ENCODE measurements at regions not wholly inside any gene's neighbourhood (a gene's known extent, or its start where the extent isn't known, plus 50 kb on each side); places are given as distances from the start of the nearest gene placed in this dataset.
"Not testable (repeated sequence)": the region's sequence is repeated elsewhere in the genome, so short reads cannot be mapped to it uniquely, and the experiment has no call there.

DNA sequence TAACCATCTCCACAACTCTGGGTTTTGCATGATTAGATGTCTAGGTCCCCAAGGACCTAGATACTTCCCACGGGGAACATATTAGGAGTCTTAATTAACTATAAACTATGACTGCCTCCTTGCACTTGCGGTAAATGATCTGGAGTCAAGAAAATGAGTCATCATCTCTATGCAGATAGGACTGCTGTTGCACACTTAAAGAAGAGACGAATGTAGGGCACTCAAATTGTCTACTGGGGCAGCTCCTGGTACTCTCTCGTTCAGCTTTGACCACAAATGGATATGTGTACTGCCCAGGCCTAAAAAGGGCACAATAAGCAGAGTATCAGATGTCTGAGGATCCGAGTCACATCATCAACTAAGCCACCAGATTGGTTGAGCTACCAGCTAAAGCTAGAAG is 1783.4 kb upstream of the AGA start:
- DNase-seq: no peak
- in situ Hi-C loops (cut with HindIII; ENCODE audit: low pct_ligation_motif_present, low pct_unique_long_range_greater_than_20kb, low sequenced_read_pairs): no loop called here

GRCh38 chr4:179248821-179249220 is 1806.6 kb upstream of the AGA start:
- in situ Hi-C loops (cut with HindIII; ENCODE audit: low pct_ligation_motif_present, low pct_unique_long_range_greater_than_20kb, low sequenced_read_pairs): no loop called here
- DNase-seq: no peak

DNA sequence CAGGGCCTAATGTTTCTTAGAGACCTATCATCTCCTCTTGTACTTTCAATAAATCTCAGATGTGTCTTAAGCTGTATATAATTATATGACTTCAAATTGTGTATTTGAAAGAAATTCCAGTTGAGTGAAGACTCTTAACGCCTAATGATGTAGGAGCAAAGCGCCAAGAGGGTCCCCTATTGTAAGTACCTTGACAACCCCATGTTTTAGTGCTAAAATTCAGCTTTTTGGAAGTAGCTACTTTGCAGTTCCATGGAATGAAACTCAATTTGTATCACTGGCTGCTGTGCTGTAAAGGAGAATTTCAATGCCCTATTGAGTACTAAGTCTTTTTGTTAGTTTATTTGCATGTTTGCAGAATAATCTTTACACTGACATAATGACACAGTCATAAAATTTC is 1826.6 kb upstream of the AGA start:
- in situ Hi-C loops (cut with HindIII; ENCODE audit: low pct_ligation_motif_present, low pct_unique_long_range_greater_than_20kb, low sequenced_read_pairs): no loop called here
- no peak for DNase-seq

DNA sequence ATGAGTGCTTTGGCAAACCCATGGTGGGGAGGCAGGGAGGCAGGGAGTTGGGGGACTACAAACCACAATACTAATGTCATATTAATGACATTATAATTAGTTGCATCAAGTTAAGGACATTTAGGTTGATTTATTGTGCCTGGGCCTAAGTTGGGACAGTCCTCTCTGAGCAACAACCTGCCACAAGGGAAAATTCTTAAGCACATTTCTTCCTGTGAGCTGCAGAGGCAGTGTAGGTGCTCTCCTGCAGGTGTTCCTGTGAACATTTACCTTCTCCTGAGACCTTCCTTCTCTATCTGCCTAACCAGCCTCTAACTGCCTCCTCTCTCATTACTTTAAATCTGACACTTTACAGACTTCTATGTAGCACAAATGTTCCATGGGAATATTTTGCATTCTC is 1830.0 kb upstream of the AGA start:
- in situ Hi-C loops (cut with HindIII; ENCODE audit: low pct_ligation_motif_present, low pct_unique_long_range_greater_than_20kb, low sequenced_read_pairs): no loop called here
- no peak for DNase-seq

- no peak for DNase-seq
- in situ Hi-C loops (cut with HindIII; ENCODE audit: low pct_ligation_motif_present, low pct_unique_long_range_greater_than_20kb, low sequenced_read_pairs): no loop called here
These were observed 1836.4 kb upstream of the AGA start for GRCh38 chr4:179278647-179279046.

- no peak for DNase-seq
- in situ Hi-C loops (cut with HindIII; ENCODE audit: low pct_ligation_motif_present, low pct_unique_long_range_greater_than_20kb, low sequenced_read_pairs): no loop called here
These were observed 1843.5 kb upstream of the AGA start for GRCh38 chr4:179285696-179286095.

DNA sequence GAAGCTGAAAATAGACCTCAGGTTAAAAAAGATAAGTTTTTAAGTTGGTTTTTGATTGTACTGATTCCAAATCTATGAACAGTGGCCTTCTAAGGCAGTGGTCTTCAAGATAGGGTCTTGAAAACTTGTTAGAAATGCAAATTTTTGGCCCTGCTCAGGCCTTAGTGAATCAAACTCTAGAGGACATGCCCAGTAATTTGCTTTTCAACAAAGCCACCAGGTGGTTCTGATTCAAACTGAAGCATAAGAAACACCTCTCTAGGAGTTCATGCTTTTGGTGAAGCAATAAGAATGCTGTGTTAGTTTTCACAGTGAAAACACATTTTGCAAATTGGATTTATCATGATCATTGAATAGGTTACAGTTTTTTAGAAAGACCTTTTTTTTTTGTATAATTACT is 1849.4 kb upstream of the AGA start:
- in situ Hi-C loops (cut with HindIII; ENCODE audit: low pct_ligation_motif_present, low pct_unique_long_range_greater_than_20kb, low sequenced_read_pairs): no loop called here
- DNase-seq: no peak

DNA sequence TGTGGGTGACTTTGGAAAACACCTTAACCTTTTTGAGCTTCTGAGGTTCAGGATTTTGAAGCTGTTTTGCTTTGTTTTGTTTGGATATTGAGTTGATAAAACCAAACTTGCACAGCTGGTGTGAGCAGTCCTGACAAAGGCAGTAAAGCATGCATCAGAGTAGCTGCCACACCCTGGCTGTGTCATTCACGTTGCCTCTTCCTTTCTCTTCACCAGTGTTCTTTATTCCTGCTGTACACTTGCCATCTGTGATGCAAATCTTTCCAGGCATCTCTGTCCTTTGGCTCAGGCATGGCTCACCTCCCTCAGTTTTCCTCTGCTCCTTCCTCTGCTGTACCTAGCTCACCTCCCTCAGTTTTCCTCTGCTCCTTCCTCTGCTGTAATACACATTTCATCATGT is 1850.2 kb upstream of the AGA start:
- DNase-seq: no peak
- in situ Hi-C loops (cut with HindIII; ENCODE audit: low pct_ligation_motif_present, low pct_unique_long_range_greater_than_20kb, low sequenced_read_pairs): no loop called here

- in situ Hi-C loops (cut with HindIII; ENCODE audit: low pct_ligation_motif_present, low pct_unique_long_range_greater_than_20kb, low sequenced_read_pairs): no loop called here
- peak; percentile 48 for DNase-seq
These were observed 1865.3 kb upstream of the AGA start for GRCh38 chr4:179307297-179308136.

DNA sequence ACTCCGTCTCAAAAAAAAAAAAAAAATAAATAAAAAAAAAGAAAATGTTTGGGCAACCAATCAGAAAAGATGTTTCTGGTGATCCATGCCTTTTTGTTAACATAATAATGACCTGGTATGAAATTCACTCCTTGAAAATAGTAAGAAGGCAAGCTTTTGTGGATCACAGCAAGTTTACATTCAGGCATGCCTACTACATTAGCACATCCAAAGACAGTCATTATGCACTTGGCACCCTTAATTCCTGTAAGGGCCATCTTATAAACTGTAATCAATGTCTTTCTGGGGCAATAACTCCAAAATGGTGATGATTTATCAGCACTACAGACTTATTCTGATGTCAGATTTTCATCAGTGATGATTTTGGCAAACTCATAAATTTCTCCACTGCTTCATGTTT is 1871.6 kb upstream of the AGA start:
- in situ Hi-C loops (cut with HindIII; ENCODE audit: low pct_ligation_motif_present, low pct_unique_long_range_greater_than_20kb, low sequenced_read_pairs): no loop called here
- DNase-seq: no peak

DNA sequence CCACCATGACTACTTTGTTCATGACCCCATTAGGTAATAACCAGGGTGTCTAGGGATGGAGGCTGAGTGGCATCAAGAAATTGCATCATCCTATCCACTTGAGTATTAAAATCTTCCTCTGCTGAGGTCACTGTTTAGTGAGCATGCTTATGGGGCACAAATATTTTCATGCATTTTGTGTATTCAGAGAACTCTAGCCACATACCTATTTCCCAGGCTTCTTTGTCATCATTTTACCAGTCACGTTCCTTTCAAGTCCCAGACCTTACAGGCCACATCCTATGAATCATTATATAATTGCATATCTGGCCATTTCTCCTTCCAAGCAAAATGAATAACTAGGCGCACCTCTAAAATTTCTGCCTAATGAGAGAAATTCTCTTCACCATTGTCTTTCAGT is 1882.9 kb upstream of the AGA start:
- in situ Hi-C loops (cut with HindIII; ENCODE audit: low pct_ligation_motif_present, low pct_unique_long_range_greater_than_20kb, low sequenced_read_pairs): no loop called here
- no peak for DNase-seq

DNA sequence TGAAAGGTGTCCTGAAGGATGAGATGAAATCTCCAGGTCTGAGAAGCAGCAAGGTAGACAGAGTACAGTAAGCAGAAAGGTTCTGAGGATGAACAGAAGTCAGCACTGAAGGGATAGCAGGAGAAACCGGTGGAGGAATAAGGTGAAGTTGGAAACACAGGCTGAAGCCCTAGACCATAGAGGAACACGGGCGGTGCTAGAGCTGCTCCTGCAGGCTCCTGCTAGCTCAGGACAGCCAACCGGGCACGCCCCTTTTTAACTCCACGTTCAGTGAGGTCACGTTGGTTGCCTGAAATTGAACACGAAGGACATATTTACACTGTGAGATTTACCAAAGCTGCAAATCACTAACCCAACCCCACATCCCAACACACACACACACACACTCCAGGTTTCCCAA is 1886.4 kb upstream of the AGA start:
- in situ Hi-C loops (cut with HindIII; ENCODE audit: low pct_ligation_motif_present, low pct_unique_long_range_greater_than_20kb, low sequenced_read_pairs): no loop called here
- no peak for DNase-seq

GRCh38 chr4:179331362-179331761 is 1889.1 kb upstream of the AGA start:
- DNase-seq: no peak
- in situ Hi-C loops (cut with HindIII; ENCODE audit: low pct_ligation_motif_present, low pct_unique_long_range_greater_than_20kb, low sequenced_read_pairs): no loop called here

- in situ Hi-C loops (cut with HindIII; ENCODE audit: low pct_ligation_motif_present, low pct_unique_long_range_greater_than_20kb, low sequenced_read_pairs): no loop called here
- DNase-seq: no peak
These were observed 1902.6 kb upstream of the AGA start for GRCh38 chr4:179344861-179345260.

GRCh38 chr4:179352221-179352620 is 1910.0 kb upstream of the AGA start:
- no peak for DNase-seq
- in situ Hi-C loops (cut with HindIII; ENCODE audit: low pct_ligation_motif_present, low pct_unique_long_range_greater_than_20kb, low sequenced_read_pairs): no loop called here

- DNase-seq: no peak
- in situ Hi-C loops (cut with HindIII; ENCODE audit: low pct_ligation_motif_present, low pct_unique_long_range_greater_than_20kb, low sequenced_read_pairs): no loop called here
These were observed 1911.5 kb upstream of the AGA start for GRCh38 chr4:179353786-179354185.

DNA sequence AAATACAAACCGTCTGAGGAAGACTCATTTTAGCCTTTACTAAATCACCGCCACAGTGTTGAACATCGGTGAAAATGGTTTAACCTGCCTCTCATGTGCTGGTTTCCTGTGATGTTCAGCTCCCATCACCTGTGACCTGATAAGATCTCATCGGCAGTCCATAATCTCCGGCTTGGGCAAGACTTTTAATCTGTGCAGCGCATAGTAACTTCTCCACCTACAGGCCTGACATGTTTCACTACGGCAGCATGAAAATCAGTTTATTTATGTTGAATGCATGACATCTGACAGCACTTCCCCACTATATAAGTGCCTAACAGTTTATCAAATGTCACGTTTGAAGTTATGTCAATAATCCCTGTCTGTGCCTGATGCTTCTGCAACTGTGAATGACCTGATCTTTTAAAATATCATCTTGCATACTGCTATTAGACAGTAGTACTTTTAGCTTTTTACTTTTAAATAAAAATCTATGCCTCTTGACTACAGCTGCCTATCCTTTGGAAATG is 1919.8 kb upstream of the AGA start:
- DNase-seq: no peak
- in situ Hi-C loops (cut with HindIII; ENCODE audit: low pct_ligation_motif_present, low pct_unique_long_range_greater_than_20kb, low sequenced_read_pairs): no loop called here

DNA sequence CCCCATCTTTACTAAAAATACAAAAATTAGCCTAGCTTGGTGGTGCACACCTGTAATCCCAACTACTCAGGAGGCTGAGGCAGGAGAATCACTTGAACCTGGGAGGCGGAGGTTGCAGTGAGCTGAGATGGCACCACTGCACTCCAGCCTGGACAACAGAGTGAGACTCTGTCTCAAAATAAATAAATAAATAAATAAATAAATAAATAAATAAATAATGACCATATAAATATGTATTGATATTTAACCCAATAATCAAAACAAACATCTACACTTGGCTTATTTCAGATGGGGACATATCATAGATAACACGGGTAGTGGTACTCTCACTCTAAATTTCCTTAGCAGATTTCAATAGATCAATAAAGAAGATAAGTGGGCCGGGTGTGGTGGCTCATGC is 1923.7 kb upstream of the AGA start:
- in situ Hi-C loops (cut with HindIII; ENCODE audit: low pct_ligation_motif_present, low pct_unique_long_range_greater_than_20kb, low sequenced_read_pairs); DNase-seq: not testable (repeated sequence)

DNA sequence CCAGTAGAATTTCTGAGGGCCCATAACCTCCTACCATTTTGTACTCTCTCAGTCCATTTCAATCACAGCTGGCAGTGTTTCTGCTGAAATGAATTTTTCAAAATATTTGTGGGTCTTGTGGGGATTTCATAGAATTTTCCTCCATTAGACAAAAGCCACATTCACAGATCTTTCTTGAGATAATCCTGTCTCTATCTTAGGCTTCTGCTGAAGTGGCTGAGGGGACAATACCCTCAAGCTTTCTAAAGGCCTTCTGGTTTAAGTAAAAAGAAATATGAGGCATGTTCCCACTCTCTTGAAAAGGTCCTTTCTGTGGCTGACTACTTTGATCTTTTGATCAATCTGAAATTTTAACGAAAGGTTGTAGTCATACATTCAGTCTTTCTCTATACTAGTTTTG is 1930.0 kb upstream of the AGA start:
- in situ Hi-C loops (cut with HindIII; ENCODE audit: low pct_ligation_motif_present, low pct_unique_long_range_greater_than_20kb, low sequenced_read_pairs): no loop called here
- DNase-seq: no peak

DNA sequence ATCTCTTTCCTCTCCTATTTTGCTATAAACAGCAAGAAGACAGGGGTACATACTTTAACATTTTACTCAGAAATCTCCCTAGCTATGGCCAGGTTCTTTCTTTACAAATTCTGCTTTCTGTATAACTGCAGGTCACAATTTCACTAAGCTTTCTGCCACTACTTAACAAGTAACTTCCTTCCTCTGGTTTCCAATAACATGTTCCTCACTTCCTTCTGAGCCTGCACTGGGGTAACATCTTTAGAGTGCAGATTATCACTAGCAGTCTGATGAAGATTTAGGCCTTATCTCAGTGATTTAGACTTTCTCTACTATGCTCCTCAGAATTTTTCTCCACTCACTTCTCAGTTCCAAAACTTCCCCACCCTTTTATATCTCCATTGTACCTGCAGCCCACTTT is 1930.5 kb upstream of the AGA start:
- in situ Hi-C loops (cut with HindIII; ENCODE audit: low pct_ligation_motif_present, low pct_unique_long_range_greater_than_20kb, low sequenced_read_pairs): no loop called here
- DNase-seq: no peak
